GM12878 (cell line): ENCODE measurements at regions not wholly inside any gene's neighbourhood (a gene's known extent, or its start where the extent isn't known, plus 50 kb on each side); places are given as distances from the start of the nearest gene placed in this dataset.

ENCODE experiments used
- ATAC-seq: fragments of 200-7000 bp; cut with Tn5 transposase; 3 replicates; pipeline ENCODE4 v1.9.1; 2020; ENCODE audit warnings: mild to moderate bottlenecking, moderate library complexity
- BruUV-seq: library from RNA; stranded (reverse); fragments of 400-500 nt; replicated peaks from 2 replicates; lab custom pipeline; 2021; lab: Mats Ljungman, UMichigan
- CTCF ChIA-PET: fragments of 300-600 bp; sonication (Branson Sonifier 250); formaldehyde crosslinking; extraction: SDS; loops from one replicate; lab custom pipeline; 2021; ENCODE audit warnings: inconsistent platforms; lab: Yijun Ruan, JAX
- POLR2A ChIA-PET: fragments of 350-600 bp; formaldehyde crosslinking; extraction: SDS; loops from one replicate; lab custom pipeline; 2021; ENCODE audit warnings: inconsistent platforms; lab: Charles Lee
- RAD21 ChIA-PET: fragments of 300-600 bp; sonication (Branson Sonifier 250); formaldehyde crosslinking; loops from one replicate; lab custom pipeline; 2023; ENCODE audit warnings: antibody characterized with exemption; ENCODE audit not compliant: unreplicated experiment; lab: Charles Lee
- SMC1A ChIA-PET: fragments of 300-600 bp; sonication (Branson Sonifier 250); formaldehyde crosslinking; loops from one replicate; lab custom pipeline; 2023; ENCODE audit not compliant: unreplicated experiment, uncharacterized antibody; lab: Charles Lee
- DNase-seq: peaks from one replicate; pipeline ENCODE4 v3.0.0-alpha.2; 2011; ENCODE audit warnings: low read depth, low spot score
- FAIRE-seq: peaks from 3 replicates; lab custom pipeline; 2011; peaks lifted over from hg19 to GRCh38; lab: Jason Lieb, UNC
- H2AFZ ChIP-seq: 2 replicates; pipeline ENCODE4 v1.6.0; 2011; ENCODE audit warnings: low read depth, low read length, control low read depth; ENCODE audit not compliant: control insufficient read depth
- H3K27ac ChIP-seq: 2 replicates; pipeline ENCODE4 v1.5.1; 2011; ENCODE audit warnings: control low read depth; ENCODE audit not compliant: control insufficient read depth, insufficient read depth
- H3K27me3 ChIP-seq, 2 experiments: replicated peaks in 1 of 2; 2 replicates each; pipeline versions ENCODE4 v1.6.0 to v1.6.1; 2011; ENCODE audit warnings: low read length in 1 of 2; ENCODE audit not compliant: control insufficient read depth in 2 of 2, insufficient read depth in 2 of 2
- H3K36me3 ChIP-seq, 2 experiments: 2 replicates each; pipeline ENCODE4 v1.5.1; 2011; ENCODE audit warnings: low read length in 1 of 2; ENCODE audit not compliant: control insufficient read depth in 2 of 2, insufficient read depth in 2 of 2
- H3K4me1 ChIP-seq: 2 replicates; pipeline ENCODE4 v1.6.1; 2011; ENCODE audit warnings: mild to moderate bottlenecking, low read length, moderate library complexity, mixed read lengths; ENCODE audit not compliant: control insufficient read depth, insufficient read depth
- H3K4me2 ChIP-seq: 2 replicates; pipeline ENCODE4 v1.6.0; 2011; ENCODE audit warnings: control low read depth; ENCODE audit not compliant: control insufficient read depth, insufficient read depth
- H3K4me3 ChIP-seq: fragments of 200-600 bp; sonication (generic); 2 replicates; pipeline ENCODE4 v1.5.1; 2016
- H3K79me2 ChIP-seq: 2 replicates; pipeline ENCODE4 v1.6.0; 2011; ENCODE audit warnings: low read length; ENCODE audit not compliant: control insufficient read depth, insufficient read depth
- H3K9ac ChIP-seq: 2 replicates; pipeline ENCODE4 v1.8.0; 2011; ENCODE audit warnings: low read length, control low read depth, mixed read lengths; ENCODE audit not compliant: control insufficient read depth, insufficient read depth
- H3K9me3 ChIP-seq: replicated peaks from 3 replicates; pipeline ENCODE4 v1.5.1; 2011; ENCODE audit warnings: mild to moderate bottlenecking, low read length; ENCODE audit not compliant: control insufficient read depth, insufficient read depth
- H4K20me1 ChIP-seq: 2 replicates; pipeline ENCODE4 v1.6.0; 2011; ENCODE audit not compliant: control insufficient read depth, insufficient read depth
- ATF7 ChIP-seq: fragments of 450-650 bp; IDR thresholded peaks from 2 replicates; pipeline ENCODE4 v1.6.1; 2016; ENCODE audit warnings: low read depth, mild to moderate bottlenecking
- CBX5 ChIP-seq: sonication (generic); IDR thresholded peaks from 2 replicates; pipeline ENCODE4 v1.6.1; 2016; ENCODE audit warnings: low read depth, moderate library complexity, mild to moderate bottlenecking, inconsistent platforms
- DPF2 ChIP-seq: fragments of 450-650 bp; IDR thresholded peaks from 2 replicates; pipeline ENCODE4 v1.6.1; 2017; ENCODE audit warnings: mild to moderate bottlenecking
- MTA2 ChIP-seq: fragments of 450-650 bp; IDR thresholded peaks from 2 replicates; pipeline ENCODE4 v1.6.1; 2016; ENCODE audit warnings: low read depth, mild to moderate bottlenecking, moderate library complexity
- NR2C1 ChIP-seq: fragments of 450-650 bp; IDR thresholded peaks from 2 replicates; pipeline ENCODE4 v1.6.1; 2017; ENCODE audit warnings: antibody characterized with exemption, mild to moderate bottlenecking, moderate library complexity
- NR2F1 ChIP-seq: fragments of 450-650 bp; conservative IDR thresholded peaks from 2 replicates; pipeline ENCODE4 v1.6.1; 2017; ENCODE audit warnings: mild to moderate bottlenecking
- WGBS: methylation state at CpG from one replicate; pipeline ENCODE4 v1.1.6; 2016; ENCODE audit warnings: low lambda C conversion rate; ENCODE audit not compliant: insufficient replicate concordance, insufficient coverage; ENCODE audit errors: missing lambda C conversion rate; 5-methylcytosine and 5-hydroxymethylcytosine counted together
- in situ Hi-C: fragments of 300-500 bp; cut with MboI; formaldehyde crosslinking; loops from 9 replicates; pipeline ENCODE4 v1.14.3; 2018; ENCODE audit warnings: mixed read lengths
- intact Hi-C: fragments of 100-400 bp; cut with micrococcal nuclease; formaldehyde crosslinking; loops from one replicate; pipeline ENCODE4 v1.14.2; 2022; ENCODE audit not compliant: unreplicated experiment
- TF ChIP-seq, protein P1 (sequence below): IDR thresholded peaks from 2 replicates; pipeline ENCODE4 v1.6.1; 2011; ENCODE audit warnings: mild to moderate bottlenecking, low read depth, low read length, moderate library complexity; ENCODE audit not compliant: insufficient replicate concordance

- Histone ChIP-seq H3K4me2 (no peak overlapping the region), H3K4me3 (no peak overlapping the region), H3K36me3 (no peaks in the 10 kb centered on the region), H3K27ac (no peak overlapping the region), H2AFZ (no peak overlapping the region), H3K4me1 (no peaks in the 10 kb centered on the region), H3K9me3 (no peaks in the 10 kb centered on the region), H3K9ac (no peak overlapping the region), H3K27me3 (no peaks in the 10 kb centered on the region), H4K20me1 (no peaks in the 10 kb centered on the region; the same call in 1 of the 2 replicates), H3K79me2 (no peaks in the 10 kb centered on the region)
- FAIRE-seq, result no peak
- ChIA-PET RAD21 (interaction anchor here (0.9 to 3.8 kb wide), 9 partner anchors 9 to 59 kb away, joined by 3 to 59 read pairs (median 3); no protein-coding TSS in a partner anchor), POLR2A (interaction anchor here (0.9 to 3.1 kb wide), 4 partner anchors 9 to 41 kb away, joined by 4 to 23 read pairs (median 4); no protein-coding TSS in a partner anchor), SMC1A (interaction anchor here (0.9 to 3.5 kb wide), 9 partner anchors 10 to 285 kb away, joined by 3 to 82 read pairs (median 5); no protein-coding TSS in a partner anchor), CTCF (interaction anchor here (0.7 to 2.4 kb wide), 8 partner anchors 9 to 333 kb away, joined by 3 to 15 read pairs (median 6); no protein-coding TSS in a partner anchor)
- BruUV-seq, result no TSS peak
- TF ChIP-seq, protein P1, sequence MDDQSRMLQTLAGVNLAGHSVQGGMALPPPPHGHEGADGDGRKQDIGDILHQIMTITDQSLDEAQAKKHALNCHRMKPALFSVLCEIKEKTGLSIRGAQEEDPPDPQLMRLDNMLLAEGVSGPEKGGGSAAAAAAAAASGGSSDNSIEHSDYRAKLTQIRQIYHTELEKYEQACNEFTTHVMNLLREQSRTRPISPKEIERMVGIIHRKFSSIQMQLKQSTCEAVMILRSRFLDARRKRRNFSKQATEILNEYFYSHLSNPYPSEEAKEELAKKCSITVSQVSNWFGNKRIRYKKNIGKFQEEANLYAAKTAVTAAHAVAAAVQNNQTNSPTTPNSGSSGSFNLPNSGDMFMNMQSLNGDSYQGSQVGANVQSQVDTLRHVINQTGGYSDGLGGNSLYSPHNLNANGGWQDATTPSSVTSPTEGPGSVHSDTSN, result no peak
- TF ChIP-seq CBX5, result no peak
- 0 out of 2 replicates have a peak, but pooled peaks have one; percentile 44 for TF ChIP-seq DPF2
- peak; percentile 88 for TF ChIP-seq ATF7
- peak; percentile 51; the same call in 1 of the 2 replicates for TF ChIP-seq NR2C1
- TF ChIP-seq NR2F1, result peak; percentile 90
- TF ChIP-seq MTA2, result peak; percentile 68
- 4% methylated on average over 2 of the region's 2 CpGs for WGBS
- intact Hi-C loops (no loop called here), in situ Hi-C loops (no loop called here)
- ATAC-seq, result peak; percentile 97
- DNase-seq, result no peak
Observed at GRCh38 chr5:103929338-103930013, 366.9 kb upstream of the NUDT12 start.
